Cardiac muscle cell (in vitro differentiated cells and primary cell): ENCODE measurements at regions not wholly inside any gene's neighbourhood (a gene's known extent, or its start where the extent isn't known, plus 50 kb on each side); places are given as distances from the start of the nearest gene placed in this dataset.

Experiments used
- DNase-seq, 2 donors: peaks; one replicate each; pipeline versions ENCODE4 v3.0.0 to v3.0.0-alpha.2; 2010 to 2017; ENCODE audit warnings: low read depth in 1 of 2, low spot score in 1 of 2
- H3K27ac ChIP-seq: fragments of 200-600 bp; sonication (generic); 2 replicates; pipeline ENCODE4 v1.5.1; 2016
- H3K27me3 ChIP-seq: fragments of 200-600 bp; sonication (generic); 2 replicates; pipeline ENCODE4 v1.6.0; 2016; ENCODE audit warnings: control low read depth
- H3K36me3 ChIP-seq: fragments of 200-600 bp; sonication (generic); 2 replicates; pipeline ENCODE4 v1.5.1; 2016; ENCODE audit warnings: control low read depth
- H3K4me1 ChIP-seq: fragments of 200-600 bp; sonication (generic); 2 replicates; pipeline ENCODE4 v1.8.1; 2017; ENCODE audit warnings: low read depth, mild to moderate bottlenecking, mixed run types
- H3K4me3 ChIP-seq: fragments of 200-600 bp; sonication (generic); 2 replicates; pipeline ENCODE4 v1.5.1; 2016; ENCODE audit warnings: mild to moderate bottlenecking
- H3K9me3 ChIP-seq: fragments of 200-600 bp; sonication (generic); 2 replicates; pipeline ENCODE4 v1.5.1; 2017; ENCODE audit warnings: low read depth, mild to moderate bottlenecking, control low read depth
- CTCF ChIP-seq: IDR thresholded peaks from 2 replicates; pipeline ENCODE4 v1.5.1; 2012; ENCODE audit warnings: low read depth, mild to moderate bottlenecking, low read length

GRCh38 chr4:27702730-27703431 is 842.2 kb downstream of the STIM2 start:
- Histone ChIP-seq H3K9me3 (no peaks in the 10 kb centered on the region), H3K4me3 (no peak overlapping the region), H3K36me3 (no peaks in the 10 kb centered on the region), H3K4me1 (no peaks in the 10 kb centered on the region), H3K27ac (no peak overlapping the region), H3K27me3 (no peaks in the 10 kb centered on the region)
- peak in 1 of 2 donors; percentile 41 for DNase-seq
- TF ChIP-seq CTCF, result no peak

DNA sequence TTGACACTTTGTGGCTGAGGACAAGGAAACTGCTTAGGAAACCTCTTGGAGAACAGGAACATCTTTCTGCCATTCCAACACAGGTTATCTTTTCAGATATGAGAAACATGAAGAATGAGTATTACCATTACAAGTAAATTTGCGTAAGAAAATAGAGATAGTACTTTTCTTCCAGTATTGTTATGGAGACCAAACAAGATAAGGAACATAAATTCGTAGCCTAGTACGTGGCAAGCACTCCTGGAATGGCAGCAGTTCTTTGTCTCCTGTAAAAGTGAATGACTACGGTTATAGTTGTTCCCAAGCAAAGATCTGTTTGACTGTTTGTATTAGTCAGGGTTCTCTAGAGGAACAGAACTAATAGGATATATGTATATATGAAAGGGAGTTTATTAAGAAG is 843.1 kb downstream of the STIM2 start:
- TF ChIP-seq CTCF, result no peak
- Histone ChIP-seq H3K27me3 (no peaks in the 10 kb centered on the region), H3K4me1 (no peaks in the 10 kb centered on the region), H3K9me3 (no peaks in the 10 kb centered on the region), H3K27ac (no peak overlapping the region), H3K4me3 (no peak overlapping the region), H3K36me3 (no peaks in the 10 kb centered on the region)
- no peak for DNase-seq

DNA sequence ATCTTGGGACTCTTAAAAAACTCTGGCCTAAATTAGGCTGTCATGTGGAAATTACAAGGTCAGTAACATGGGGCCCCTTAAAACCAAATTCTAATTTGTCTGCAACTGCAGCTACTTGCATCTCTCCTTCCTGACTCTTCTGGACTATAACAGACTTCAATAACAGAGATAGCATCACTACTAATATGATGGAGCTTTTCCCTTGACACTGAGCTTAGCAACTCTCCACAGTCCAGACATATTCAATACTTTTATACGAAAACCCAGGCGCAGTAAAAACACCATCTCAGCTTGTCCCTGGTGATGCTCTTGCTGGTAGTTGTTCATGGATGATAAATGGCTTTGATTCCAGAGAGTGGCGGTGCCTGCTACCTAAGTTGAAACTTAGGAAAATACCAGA is 850.4 kb downstream of the STIM2 start:
- no peak for TF ChIP-seq CTCF
- Histone ChIP-seq H3K36me3 (no peaks in the 10 kb centered on the region), H3K4me3 (no peak overlapping the region), H3K9me3 (no peaks in the 10 kb centered on the region), H3K27me3 (no peaks in the 10 kb centered on the region), H3K4me1 (no peaks in the 10 kb centered on the region), H3K27ac (no peak overlapping the region)
- no peak for DNase-seq

- H3K27me3 ChIP-seq, result no peaks in the 10 kb centered on the region
- no peak for TF ChIP-seq CTCF
- no peak for DNase-seq
- no peaks in the 10 kb centered on the region for H3K4me1 ChIP-seq
- no peak overlapping the region for H3K27ac ChIP-seq
- no peak overlapping the region for H3K4me3 ChIP-seq
- no peaks in the 10 kb centered on the region for H3K9me3 ChIP-seq
- no peaks in the 10 kb centered on the region for H3K36me3 ChIP-seq
These were observed 853.4 kb downstream of the STIM2 start for GRCh38 chr4:27714073-27714472.

- TF ChIP-seq CTCF, result no peak
- Histone ChIP-seq H3K4me3 (no peak overlapping the region), H3K27ac (no peak overlapping the region), H3K36me3 (no peaks in the 10 kb centered on the region), H3K9me3 (no peaks in the 10 kb centered on the region), H3K4me1 (no peaks in the 10 kb centered on the region), H3K27me3 (no peaks in the 10 kb centered on the region)
- peak in 1 of 2 donors; percentile 2 for DNase-seq
These were observed 856.2 kb downstream of the STIM2 start for GRCh38 chr4:27716693-27717430.
